Uterus (tissue), 3 donors: ENCODE measurements at regions not wholly inside any gene's neighbourhood (a gene's known extent, or its start where the extent isn't known, plus 50 kb on each side); places are given as distances from the start of the nearest gene placed in this dataset.

Experiments
- DNase-seq, 2 donors: peaks; one replicate each; pipeline ENCODE4 v3.0.0-alpha.2; 2019 to 2020
- H3K27ac ChIP-seq, 2 donors: fragments of 200-600 bp; sonication (generic); 1 replicate in 1 of 2; 2 replicates in 1 of 2; pipeline ENCODE4 v1.5.1; 2016 to 2018
- H3K27me3 ChIP-seq, 2 donors: fragments of 200-600 bp; sonication (generic); one replicate each; pipeline ENCODE4 v1.5.1; 2018 to 2019; ENCODE audit warnings: control low read depth in 1 of 2
- H3K36me3 ChIP-seq, 2 donors: fragments of 200-600 bp; sonication (generic); one replicate each; pipeline ENCODE4 v1.5.1; 2019; ENCODE audit warnings: control low read depth in 1 of 2
- H3K4me1 ChIP-seq, 2 donors: fragments of 200-600 bp; sonication (generic); one replicate each; pipeline ENCODE4 v1.5.1; 2018 to 2019; ENCODE audit warnings: control low read depth in 1 of 2
- H3K4me3 ChIP-seq, 2 donors: fragments of 200-600 bp; sonication (generic); 1 replicate in 1 of 2; 2 replicates in 1 of 2; pipeline ENCODE4 v1.5.1; 2018 to 2019; ENCODE audit warnings: mild to moderate bottlenecking in 1 of 2
- H3K9me3 ChIP-seq, 2 donors: fragments of 200-600 bp; sonication (generic); one replicate each; pipeline ENCODE4 v1.5.1; 2019; ENCODE audit warnings: control low read depth in 1 of 2
- POLR2A ChIP-seq, 2 donors: fragments of 450-650 bp; IDR thresholded peaks; one replicate each; pipeline ENCODE4 v1.6.1; 2016; ENCODE audit warnings: antibody characterized with exemption in 2 of 2, mild to moderate bottlenecking in 1 of 2, moderate library complexity in 1 of 2
- intact Hi-C: fragments of 100-400 bp; cut with DNase I; formaldehyde crosslinking; loops from one replicate; pipeline ENCODE4 v1.15.1; 2023; ENCODE audit warnings: low total_unique reads
- TF ChIP-seq, protein P1 (sequence below), 4 experiments: fragments of 200-600 bp in 2 of 4; fragments of 450-650 bp in 2 of 4; sonication (generic) in 2 of 4; IDR thresholded peaks; one replicate each; pipeline ENCODE4 v1.5.1; 2016 to 2019; ENCODE audit warnings: antibody characterized with exemption in 4 of 4, mild to moderate bottlenecking in 2 of 4, moderate library complexity in 1 of 4
- donor health status: DM: yes; HTN: yes; CAD: no.

- no peaks in the 10 kb centered on the region for H3K36me3 ChIP-seq
- H3K4me1 ChIP-seq = no peaks in the 10 kb centered on the region
- intact Hi-C loops = no loop called here
- peaks cover 0 to 8% of the 10 kb centered on the region in 2 donors for H3K9me3 ChIP-seq
- no peak for DNase-seq
- no peak for TF ChIP-seq POLR2A (IDR thresholded peaks at IDR 0.05)
- TF ChIP-seq, protein P1, sequence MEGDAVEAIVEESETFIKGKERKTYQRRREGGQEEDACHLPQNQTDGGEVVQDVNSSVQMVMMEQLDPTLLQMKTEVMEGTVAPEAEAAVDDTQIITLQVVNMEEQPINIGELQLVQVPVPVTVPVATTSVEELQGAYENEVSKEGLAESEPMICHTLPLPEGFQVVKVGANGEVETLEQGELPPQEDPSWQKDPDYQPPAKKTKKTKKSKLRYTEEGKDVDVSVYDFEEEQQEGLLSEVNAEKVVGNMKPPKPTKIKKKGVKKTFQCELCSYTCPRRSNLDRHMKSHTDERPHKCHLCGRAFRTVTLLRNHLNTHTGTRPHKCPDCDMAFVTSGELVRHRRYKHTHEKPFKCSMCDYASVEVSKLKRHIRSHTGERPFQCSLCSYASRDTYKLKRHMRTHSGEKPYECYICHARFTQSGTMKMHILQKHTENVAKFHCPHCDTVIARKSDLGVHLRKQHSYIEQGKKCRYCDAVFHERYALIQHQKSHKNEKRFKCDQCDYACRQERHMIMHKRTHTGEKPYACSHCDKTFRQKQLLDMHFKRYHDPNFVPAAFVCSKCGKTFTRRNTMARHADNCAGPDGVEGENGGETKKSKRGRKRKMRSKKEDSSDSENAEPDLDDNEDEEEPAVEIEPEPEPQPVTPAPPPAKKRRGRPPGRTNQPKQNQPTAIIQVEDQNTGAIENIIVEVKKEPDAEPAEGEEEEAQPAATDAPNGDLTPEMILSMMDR (IDR thresholded peaks at IDR 0.05) = no peak
- no peak overlapping the region for H3K4me3 ChIP-seq
- H3K27ac ChIP-seq = no peak overlapping the region
- no peaks in the 10 kb centered on the region for H3K27me3 ChIP-seq
Measured at GRCh38 chr6:148042536-148042935, 300.1 kb upstream of the SASH1 start.

GRCh38 chr6:148044261-148044751 is 298.3 kb upstream of the SASH1 start:
- H3K4me3 ChIP-seq = no peak overlapping the region
- no peaks in the 10 kb centered on the region for H3K27me3 ChIP-seq
- H3K36me3 ChIP-seq = no peaks in the 10 kb centered on the region
- H3K4me1 ChIP-seq = no peaks in the 10 kb centered on the region
- TF ChIP-seq, protein P1 (IDR thresholded peaks at IDR 0.05) = no peak
- TF ChIP-seq POLR2A (IDR thresholded peaks at IDR 0.05) = no peak
- intact Hi-C loops = no loop called here
- H3K27ac ChIP-seq = no peak overlapping the region
- DNase-seq = no peak
- peaks cover 0 to 8% of the 10 kb centered on the region in 2 donors for H3K9me3 ChIP-seq

DNA sequence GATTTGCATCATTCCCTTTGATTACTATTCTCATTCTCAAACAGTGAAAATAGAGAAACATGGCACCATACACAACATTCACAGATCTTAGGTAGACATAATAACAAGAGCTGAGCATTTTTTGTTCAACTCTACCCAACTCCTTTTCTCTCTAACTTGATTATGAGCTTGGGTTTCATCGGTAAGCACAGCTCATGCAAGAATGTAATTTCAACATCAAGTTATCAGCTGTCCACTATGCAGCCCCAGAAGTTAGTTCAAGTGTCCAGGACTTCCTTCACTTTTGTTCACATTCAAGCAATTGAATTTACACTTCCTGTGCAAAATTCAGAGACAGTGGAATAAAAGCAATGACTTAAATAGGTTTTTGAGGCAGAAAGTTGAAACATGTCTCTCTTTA is 297.7 kb upstream of the SASH1 start:
- no peak for TF ChIP-seq POLR2A (IDR thresholded peaks at IDR 0.05)
- TF ChIP-seq, protein P1 (IDR thresholded peaks at IDR 0.05) = no peak
- intact Hi-C loops = no loop called here
- Histone ChIP-seq H3K4me3 (no peak overlapping the region), H3K36me3 (no peaks in the 10 kb centered on the region), H3K4me1 (no peaks in the 10 kb centered on the region), H3K27me3 (no peaks in the 10 kb centered on the region), H3K27ac (no peak overlapping the region), H3K9me3 (peaks cover 0 to 8% of the 10 kb centered on the region in 2 donors)
- DNase-seq = no peak

- DNase-seq = no peak
- TF ChIP-seq, protein P1 (IDR thresholded peaks at IDR 0.05) = no peak
- no peak for TF ChIP-seq POLR2A (IDR thresholded peaks at IDR 0.05)
- no peaks in the 10 kb centered on the region for H3K4me1 ChIP-seq
Measured at GRCh38 chr6:148053209-148053608, 289.4 kb upstream of the SASH1 start.

GRCh38 chr6:148053796-148054195 is 288.8 kb upstream of the SASH1 start:
- no peaks in the 10 kb centered on the region for H3K27me3 ChIP-seq
- H3K9me3 ChIP-seq = no peaks in the 10 kb centered on the region
- no peaks in the 10 kb centered on the region for H3K4me1 ChIP-seq
- DNase-seq = no peak
- TF ChIP-seq, protein P1 (IDR thresholded peaks at IDR 0.05) = no peak
- TF ChIP-seq POLR2A (IDR thresholded peaks at IDR 0.05) = no peak
- no peak overlapping the region for H3K27ac ChIP-seq
- intact Hi-C loops = no loop called here
- no peak overlapping the region for H3K4me3 ChIP-seq
- no peaks in the 10 kb centered on the region for H3K36me3 ChIP-seq

More at GRCh38 chr6:148053209-148053608, 289.4 kb upstream of the SASH1 start:
- no peak overlapping the region for H3K27ac ChIP-seq
- intact Hi-C loops = no loop called here
- no peaks in the 10 kb centered on the region for H3K27me3 ChIP-seq
- no peak overlapping the region for H3K4me3 ChIP-seq
- H3K9me3 ChIP-seq = no peaks in the 10 kb centered on the region
- no peaks in the 10 kb centered on the region for H3K36me3 ChIP-seq
